Activated naive CD4-positive, alpha-beta T cell treated with anti-CD3 and anti-CD28 coated beads, Interleukin-2, amount 10 ng/mL, durations not matched to agents 7 days and 5 days (primary cell): ENCODE measurements at regions not wholly inside any gene's neighbourhood (a gene's known extent, or its start where the extent isn't known, plus 50 kb on each side); places are given as distances from the start of the nearest gene placed in this dataset.
"Not testable (repeated sequence)": the region's sequence is repeated elsewhere in the genome, so short reads cannot be mapped to it uniquely, and the experiment has no call there.

Experiments
- CTCF ChIA-PET: fragments of 350-600 bp; sonication (Branson Sonifier 250); formaldehyde crosslinking; loops from one replicate; lab custom pipeline; 2021; ENCODE audit warnings: antibody characterized with exemption; lab: Charles Lee
- DNase-seq: peaks from one replicate; pipeline ENCODE4 v3.0.0-alpha.2; 2020
- H3K27ac Mint-ChIP-seq: one replicate; pipeline ENCODE4 v1.8.0; 2021; ENCODE audit warnings: mild to moderate bottlenecking, moderate library complexity, mixed read lengths
- H3K27me3 Mint-ChIP-seq: one replicate; pipeline ENCODE4 v1.8.0; 2021; ENCODE audit warnings: mild to moderate bottlenecking, mixed read lengths
- H3K36me3 Mint-ChIP-seq: one replicate; pipeline ENCODE4 v1.8.0; 2021; ENCODE audit warnings: mixed read lengths
- H3K4me1 Mint-ChIP-seq: one replicate; pipeline ENCODE4 v1.8.0; 2021; ENCODE audit warnings: mixed read lengths
- H3K4me3 Mint-ChIP-seq: one replicate; pipeline ENCODE4 v1.8.0; 2021; ENCODE audit warnings: mild to moderate bottlenecking, moderate library complexity, mixed read lengths
- H3K9me3 Mint-ChIP-seq: one replicate; pipeline ENCODE4 v1.8.0; 2021; ENCODE audit warnings: mixed read lengths

DNA sequence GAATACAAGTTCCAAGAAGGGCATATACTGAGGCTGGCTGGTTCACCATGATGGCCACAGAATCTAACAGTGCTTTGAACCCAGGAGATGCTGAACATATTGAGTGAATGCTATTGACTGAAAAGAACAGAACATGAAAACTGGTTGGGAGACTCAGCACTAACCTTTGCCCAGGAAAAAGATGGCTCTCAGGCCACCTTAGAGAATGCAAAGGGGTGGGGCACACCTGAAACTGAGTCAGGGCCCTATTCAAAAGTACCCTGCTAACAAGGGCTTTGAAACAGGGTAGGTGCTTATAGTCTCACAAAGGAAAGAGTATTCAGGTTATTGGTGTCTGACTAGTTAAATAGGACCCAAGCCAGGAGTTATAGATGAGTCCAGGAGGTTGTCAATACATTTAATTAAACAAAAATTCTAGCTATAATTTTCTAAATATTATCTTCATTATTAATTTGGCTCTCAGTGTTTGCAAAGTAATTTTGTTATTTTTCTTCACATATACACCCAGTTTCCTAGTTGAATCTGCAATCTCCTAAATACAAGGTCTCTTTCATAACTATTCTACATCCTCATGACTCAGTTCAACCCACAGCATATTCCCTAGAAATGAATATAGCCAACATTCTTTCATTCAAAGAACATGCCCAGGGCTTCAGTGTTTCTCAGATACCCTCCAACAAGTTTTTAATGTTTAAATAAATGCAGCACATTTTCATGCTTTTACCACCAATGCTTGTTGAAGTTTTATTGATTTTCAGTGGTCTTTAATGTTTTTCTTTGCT lies 144.2 kb upstream of the RAPGEF2 start:
- Mint-ChIP-seq H3K27ac (no peak overlapping the region), H3K4me3 (no peak overlapping the region), H3K4me1 (no peaks in the 10 kb centered on the region), H3K27me3 (peaks cover 6% of the 10 kb centered on the region), H3K36me3 (no peaks in the 10 kb centered on the region), H3K9me3 (peaks cover 4% of the 10 kb centered on the region)
- CTCF ChIA-PET = interaction anchor here (0.6 kb wide), 1 partner anchor 95 kb away, joined by 3 read pairs; no protein-coding TSS in a partner anchor
- no peak for DNase-seq

DNA sequence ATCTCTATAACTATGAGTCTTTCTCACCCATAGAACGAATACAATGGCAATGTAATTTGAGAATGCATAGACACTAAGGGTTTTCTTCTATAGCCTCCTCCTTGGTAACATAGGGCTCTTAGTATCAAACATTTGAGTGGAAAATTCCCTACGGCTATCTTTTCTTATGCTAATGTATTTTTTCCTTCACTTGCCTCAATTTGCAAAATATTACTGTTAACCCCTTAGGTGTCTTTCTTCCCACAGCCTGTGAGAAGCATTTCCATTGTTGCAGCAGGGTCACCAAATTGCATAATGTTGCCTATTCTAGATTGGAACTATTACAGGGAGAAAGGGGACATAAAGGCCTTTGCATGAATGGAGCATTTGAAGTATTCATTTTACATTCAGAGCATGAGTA lies 140.5 kb upstream of the RAPGEF2 start:
- Mint-ChIP-seq H3K9me3 (no peaks in the 10 kb centered on the region), H3K4me3 (no peak overlapping the region), H3K4me1 (no peaks in the 10 kb centered on the region), H3K27ac (no peak overlapping the region), H3K36me3 (no peaks in the 10 kb centered on the region), H3K27me3 (peaks cover 15% of the 10 kb centered on the region)
- DNase-seq = no peak
- CTCF ChIA-PET = no interaction called here

DNA sequence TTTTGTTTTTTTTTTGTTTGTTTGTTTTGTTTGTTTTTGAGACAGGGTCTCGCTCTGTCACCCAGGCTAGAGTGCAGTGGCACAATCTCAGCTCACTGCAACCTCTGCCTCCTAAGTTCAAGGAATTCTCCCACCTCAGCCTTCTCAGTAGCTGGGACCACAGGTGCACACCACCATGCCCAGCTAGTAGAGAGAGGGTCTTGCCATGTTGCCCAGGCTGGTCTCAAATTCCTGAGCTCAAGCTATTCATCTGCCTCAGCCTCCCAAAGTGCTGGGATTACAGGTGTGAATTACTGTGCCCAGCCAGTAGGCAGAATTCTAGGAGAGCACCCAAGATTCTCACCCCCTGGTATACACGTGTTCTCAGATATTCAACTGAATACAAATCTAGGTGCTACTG lies 139.6 kb upstream of the RAPGEF2 start:
- H3K9me3 Mint-ChIP-seq, DNase-seq, CTCF ChIA-PET: not testable (repeated sequence)

DNA sequence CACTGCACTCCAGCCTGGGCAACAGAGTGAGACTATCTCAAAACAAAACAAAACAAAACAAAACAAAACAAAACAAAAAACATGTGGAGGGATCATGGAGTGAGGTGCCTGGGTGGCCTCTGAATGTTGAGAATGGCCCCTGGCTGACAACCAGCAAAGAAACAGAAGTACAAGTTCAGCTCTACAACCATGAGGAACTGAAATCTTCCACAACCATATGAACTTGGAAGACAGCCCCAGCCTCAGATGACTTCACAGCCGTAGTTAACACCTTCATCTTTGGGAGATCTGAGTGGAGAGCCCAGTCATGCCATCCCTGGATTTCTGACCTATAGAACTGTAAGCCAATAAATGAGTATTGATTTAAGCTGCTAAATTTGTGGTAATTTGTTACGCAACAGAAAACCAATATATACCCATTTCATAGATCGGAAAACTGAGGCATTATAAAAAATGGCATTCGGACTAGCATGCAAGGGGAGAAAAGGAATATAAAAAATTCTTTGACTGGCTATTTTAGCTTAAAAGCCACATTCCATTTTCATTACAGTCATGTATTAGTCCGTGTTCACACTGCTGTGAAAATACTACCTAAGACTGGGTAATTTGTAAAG lies 138.7 kb upstream of the RAPGEF2 start:
- CTCF ChIA-PET = no interaction called here
- Mint-ChIP-seq H3K27ac (no peak overlapping the region), H3K4me3 (no peak overlapping the region), H3K27me3 (peaks cover 15% of the 10 kb centered on the region), H3K9me3 (no peaks in the 10 kb centered on the region), H3K4me1 (no peaks in the 10 kb centered on the region), H3K36me3 (no peaks in the 10 kb centered on the region)
- no peak for DNase-seq

More for the DNA sequence above, 139.6 kb upstream of the RAPGEF2 start:
- not testable (repeated sequence) for H3K4me3 Mint-ChIP-seq, H3K27ac Mint-ChIP-seq, H3K36me3 Mint-ChIP-seq, H3K4me1 Mint-ChIP-seq
- H3K27me3 Mint-ChIP-seq = peaks cover 15% of the 10 kb centered on the region

DNA sequence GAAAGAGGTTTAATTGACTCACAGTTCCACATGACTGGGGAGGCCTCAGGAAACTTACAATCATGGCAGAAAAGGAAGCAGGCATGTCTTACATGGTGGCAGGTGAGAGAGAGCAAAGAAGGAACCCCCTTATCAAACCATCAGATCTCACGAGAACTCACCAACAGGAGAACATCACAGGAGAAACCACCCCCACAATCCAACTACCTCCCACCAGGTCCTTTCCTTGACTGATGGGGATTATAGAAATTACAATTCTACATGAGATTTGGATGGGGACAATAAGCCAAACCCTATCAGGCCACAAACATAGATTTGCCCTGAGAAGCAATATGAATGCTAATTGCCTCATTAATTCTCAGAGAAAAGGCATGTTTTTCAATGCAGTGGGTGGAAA lies 138.2 kb upstream of the RAPGEF2 start:
- CTCF ChIA-PET = no interaction called here
- Mint-ChIP-seq H3K27me3 (peaks cover 15% of the 10 kb centered on the region), H3K4me1 (no peaks in the 10 kb centered on the region), H3K4me3 (no peak overlapping the region), H3K27ac (no peak overlapping the region), H3K9me3 (no peaks in the 10 kb centered on the region), H3K36me3 (no peaks in the 10 kb centered on the region)
- no peak for DNase-seq

DNA sequence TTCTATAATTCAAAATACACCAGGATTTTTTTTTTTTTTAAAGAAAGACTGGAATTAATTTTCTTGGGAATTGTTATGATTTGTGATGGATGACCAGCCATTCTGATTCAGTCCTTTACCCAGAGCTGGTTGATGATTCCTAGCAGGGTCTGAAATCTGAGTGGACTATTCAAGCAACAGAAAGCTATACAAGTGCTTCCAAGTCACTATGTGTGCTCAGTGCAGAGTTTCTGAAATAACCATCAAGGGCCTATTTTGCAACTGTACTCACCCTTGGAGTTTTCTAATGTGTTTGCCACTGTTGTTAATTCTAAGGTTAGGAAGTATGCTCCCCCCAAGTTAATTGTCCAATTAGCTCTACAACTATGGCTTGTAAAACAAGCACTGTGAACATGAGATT lies 137.7 kb upstream of the RAPGEF2 start:
- no peaks in the 10 kb centered on the region for H3K4me1 Mint-ChIP-seq
- no peak for DNase-seq
- H3K27ac Mint-ChIP-seq = no peak overlapping the region
- H3K9me3 Mint-ChIP-seq = no peaks in the 10 kb centered on the region
- peaks cover 15% of the 10 kb centered on the region for H3K27me3 Mint-ChIP-seq
- no peaks in the 10 kb centered on the region for H3K36me3 Mint-ChIP-seq
- H3K4me3 Mint-ChIP-seq = no peak overlapping the region
- CTCF ChIA-PET = no interaction called here

DNA sequence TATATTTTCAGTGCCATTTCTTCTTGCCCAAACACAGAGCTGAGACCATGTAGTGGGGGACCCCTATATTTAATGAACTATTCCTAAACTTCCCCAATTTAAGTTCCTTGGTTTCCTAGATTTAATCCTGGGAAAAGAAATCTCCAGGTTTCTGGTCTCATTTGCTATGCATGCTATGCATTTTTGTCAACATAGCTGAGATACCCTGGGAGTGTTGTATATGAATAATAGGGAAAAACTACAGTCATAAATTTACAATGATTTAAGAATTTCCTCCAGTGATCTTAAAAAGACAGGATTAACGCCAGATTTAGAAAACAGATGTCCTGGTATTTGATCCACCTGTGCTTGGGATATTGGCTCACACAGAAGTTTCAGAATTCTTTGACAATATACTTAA lies 136.8 kb upstream of the RAPGEF2 start:
- CTCF ChIA-PET = no interaction called here
- H3K4me3 Mint-ChIP-seq = no peak overlapping the region
- H3K4me1 Mint-ChIP-seq = no peaks in the 10 kb centered on the region
- no peaks in the 10 kb centered on the region for H3K36me3 Mint-ChIP-seq
- no peak for DNase-seq
- H3K27ac Mint-ChIP-seq = no peak overlapping the region
- H3K9me3 Mint-ChIP-seq = no peaks in the 10 kb centered on the region
- H3K27me3 Mint-ChIP-seq = peaks cover 15% of the 10 kb centered on the region

DNA sequence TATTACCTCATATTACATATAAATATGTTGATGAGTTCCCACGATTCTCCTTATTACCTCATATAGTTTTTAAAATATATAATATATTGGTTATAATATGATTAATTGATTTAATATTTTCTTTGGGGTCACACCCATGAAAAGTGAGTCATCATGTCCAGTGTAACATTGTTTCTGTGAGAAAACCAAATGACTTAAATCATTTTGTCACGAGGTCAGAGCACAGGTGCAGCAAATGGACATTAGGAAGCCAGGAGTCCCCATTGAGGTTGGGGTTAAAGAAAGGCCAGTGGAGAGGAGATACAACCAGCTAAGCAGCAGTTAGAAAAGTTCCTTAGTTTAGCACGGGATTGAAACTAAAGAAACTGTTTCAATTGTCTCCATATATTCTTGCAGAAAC lies 133.9 kb upstream of the RAPGEF2 start:
- no peak overlapping the region for H3K4me3 Mint-ChIP-seq
- no peaks in the 10 kb centered on the region for H3K9me3 Mint-ChIP-seq
- no peaks in the 10 kb centered on the region for H3K4me1 Mint-ChIP-seq
- H3K36me3 Mint-ChIP-seq = no peaks in the 10 kb centered on the region
- CTCF ChIA-PET = no interaction called here
- no peak for DNase-seq
- H3K27me3 Mint-ChIP-seq = peaks cover 6% of the 10 kb centered on the region
- no peak overlapping the region for H3K27ac Mint-ChIP-seq

DNA sequence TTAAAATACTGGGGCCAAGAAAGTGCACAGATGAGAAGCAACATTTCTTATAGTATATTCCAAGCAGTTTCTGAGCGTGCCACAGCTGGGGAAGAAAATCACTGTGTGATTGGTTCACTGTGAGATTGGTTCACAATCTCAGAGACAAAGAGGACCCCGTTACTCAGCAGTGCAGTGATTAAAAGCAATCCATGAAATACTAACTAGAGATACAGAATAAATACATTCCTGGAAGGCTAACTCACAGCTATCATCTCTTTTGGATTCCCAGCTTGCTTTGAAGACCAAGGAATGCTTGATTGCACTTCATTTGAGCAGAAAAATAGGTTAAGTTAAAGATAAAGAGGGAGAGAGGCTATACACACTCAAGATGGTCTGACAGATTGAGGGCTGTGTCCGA lies 132.1 kb upstream of the RAPGEF2 start:
- H3K4me1 Mint-ChIP-seq = no peaks in the 10 kb centered on the region
- no peak overlapping the region for H3K27ac Mint-ChIP-seq
- no peak for DNase-seq
- no peaks in the 10 kb centered on the region for H3K9me3 Mint-ChIP-seq
- H3K36me3 Mint-ChIP-seq = no peaks in the 10 kb centered on the region
- no peaks in the 10 kb centered on the region for H3K27me3 Mint-ChIP-seq
- CTCF ChIA-PET = no interaction called here
- no peak overlapping the region for H3K4me3 Mint-ChIP-seq

DNA sequence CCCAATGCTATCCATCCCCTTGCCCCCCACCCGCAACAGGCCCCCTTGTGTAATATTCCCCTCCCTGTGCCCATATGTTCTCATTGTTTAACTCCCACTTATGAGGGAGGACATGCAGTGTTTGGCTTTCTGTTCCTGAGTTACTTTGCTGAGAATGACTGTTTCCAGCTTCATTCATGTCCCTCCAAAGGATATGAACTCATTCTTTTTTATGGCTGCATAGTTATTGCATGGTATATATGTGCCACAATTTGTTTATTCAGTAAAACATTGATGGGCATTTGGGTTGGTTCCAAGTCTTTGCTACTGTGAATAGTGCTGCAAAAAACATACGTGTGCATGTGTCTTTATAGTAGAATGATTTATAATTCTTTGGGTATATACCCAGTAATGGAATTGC lies 128.4 kb upstream of the RAPGEF2 start:
- not testable (repeated sequence) for H3K4me3 Mint-ChIP-seq, DNase-seq, H3K4me1 Mint-ChIP-seq, H3K36me3 Mint-ChIP-seq, H3K9me3 Mint-ChIP-seq, H3K27ac Mint-ChIP-seq, H3K27me3 Mint-ChIP-seq
- CTCF ChIA-PET = interaction anchor here (0.6 kb wide), 1 partner anchor 838 kb away, joined by 3 read pairs; no protein-coding TSS in a partner anchor

DNA sequence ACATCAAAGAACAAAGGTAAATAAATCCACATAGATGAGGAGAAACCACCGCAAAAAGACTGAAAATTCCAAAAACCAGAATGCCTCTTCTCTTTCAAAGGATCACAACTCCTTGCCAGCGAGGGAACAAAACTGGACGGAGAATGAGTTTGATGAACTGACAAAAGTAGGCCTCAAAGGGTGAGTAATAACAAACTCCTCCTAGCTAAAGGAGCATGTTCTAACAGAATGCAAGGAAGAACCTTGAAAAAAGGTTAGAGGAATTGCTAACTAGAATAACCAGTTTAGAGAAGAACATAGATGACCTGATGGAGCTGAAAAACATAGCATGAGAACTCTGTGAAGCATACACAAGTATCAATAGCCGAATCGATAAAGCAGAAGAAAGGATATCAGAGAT lies 122.2 kb upstream of the RAPGEF2 start:
- H3K4me3 Mint-ChIP-seq, H3K36me3 Mint-ChIP-seq, H3K27me3 Mint-ChIP-seq, H3K4me1 Mint-ChIP-seq, CTCF ChIA-PET, DNase-seq, H3K9me3 Mint-ChIP-seq, H3K27ac Mint-ChIP-seq: not testable (repeated sequence)

DNA sequence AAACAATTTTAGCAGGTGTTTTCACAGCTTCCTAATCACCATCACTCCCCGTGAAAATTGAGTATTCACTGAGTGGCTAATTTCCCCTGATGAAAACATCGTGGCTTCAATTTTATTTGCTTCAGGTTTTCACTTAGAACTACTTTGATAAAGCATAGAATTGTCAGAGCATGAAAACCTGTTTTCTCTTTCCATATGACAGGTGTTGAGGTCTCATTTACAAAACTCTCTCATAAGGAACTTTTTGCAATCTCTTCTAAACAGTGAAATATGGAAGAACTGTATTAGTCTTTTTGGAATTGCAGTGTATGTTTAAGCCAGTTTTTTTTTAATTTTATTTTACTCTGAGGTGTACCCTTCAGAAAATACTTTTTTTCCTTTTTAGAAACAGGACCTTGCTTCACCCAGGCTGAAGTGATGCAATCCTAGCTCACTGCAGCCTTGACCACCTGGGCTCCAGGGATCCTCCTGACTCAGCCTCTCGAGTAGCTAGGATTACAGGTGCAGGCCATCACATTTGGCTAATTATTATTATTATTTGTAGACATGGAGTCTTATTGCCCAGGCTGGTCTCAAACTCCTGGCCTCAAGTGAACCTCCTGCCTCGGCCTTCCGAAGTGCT lies 111.2 kb upstream of the RAPGEF2 start:
- Mint-ChIP-seq H3K4me1 (no peaks in the 10 kb centered on the region), H3K4me3 (no peak overlapping the region), H3K9me3 (no peaks in the 10 kb centered on the region), H3K27ac (no peak overlapping the region), H3K36me3 (no peaks in the 10 kb centered on the region), H3K27me3 (peaks cover 7% of the 10 kb centered on the region)
- CTCF ChIA-PET = interaction anchor here (0.6 kb wide), 1 partner anchor 450 kb away, joined by 4 read pairs; no protein-coding TSS in a partner anchor
- no peak for DNase-seq

DNA sequence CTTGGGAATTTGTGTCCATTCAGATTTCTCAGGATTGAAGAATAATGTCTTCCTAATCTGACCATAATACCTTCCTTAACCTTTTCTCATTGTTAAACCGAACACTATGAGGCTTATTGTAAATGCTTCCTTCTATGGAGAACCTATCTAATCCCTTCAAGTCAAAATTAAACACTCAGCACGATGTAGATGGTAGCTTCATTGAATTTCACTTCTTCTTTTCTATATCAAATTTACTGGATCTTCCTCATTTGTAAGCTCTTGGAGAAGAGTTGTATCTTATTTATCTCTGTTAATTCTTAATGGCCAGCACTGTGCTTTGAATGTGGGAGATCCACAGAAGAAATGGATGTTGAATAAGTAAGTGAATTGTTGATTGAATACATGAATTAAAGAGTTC lies 109.0 kb upstream of the RAPGEF2 start:
- H3K9me3 Mint-ChIP-seq = no peaks in the 10 kb centered on the region
- H3K36me3 Mint-ChIP-seq = no peaks in the 10 kb centered on the region
- peaks cover 11% of the 10 kb centered on the region for H3K27me3 Mint-ChIP-seq
- CTCF ChIA-PET = no interaction called here
- no peak overlapping the region for H3K4me3 Mint-ChIP-seq
- no peak for DNase-seq
- no peaks in the 10 kb centered on the region for H3K4me1 Mint-ChIP-seq
- H3K27ac Mint-ChIP-seq = no peak overlapping the region

DNA sequence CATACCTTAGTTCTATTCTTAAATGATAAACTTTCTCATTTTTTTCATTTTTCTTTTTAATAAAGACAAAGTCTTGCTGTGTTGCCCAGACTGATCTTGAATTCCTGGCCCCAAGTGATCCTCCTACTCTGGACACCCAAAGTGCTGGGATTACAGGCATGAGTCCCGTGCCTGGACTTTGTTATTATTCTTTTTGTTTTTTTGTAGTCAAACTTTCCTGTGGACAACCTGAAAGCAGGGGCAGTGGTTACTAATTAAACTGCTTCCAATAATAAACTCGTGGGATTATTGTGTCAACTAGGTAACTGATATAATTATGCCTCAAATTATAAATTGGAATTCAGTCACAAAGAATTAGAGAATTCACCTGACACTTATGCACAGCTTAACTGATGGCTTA lies 107.8 kb upstream of the RAPGEF2 start:
- CTCF ChIA-PET = no interaction called here
- no peaks in the 10 kb centered on the region for H3K9me3 Mint-ChIP-seq
- no peaks in the 10 kb centered on the region for H3K4me1 Mint-ChIP-seq
- H3K36me3 Mint-ChIP-seq = no peaks in the 10 kb centered on the region
- H3K27ac Mint-ChIP-seq = no peak overlapping the region
- peaks cover 11% of the 10 kb centered on the region for H3K27me3 Mint-ChIP-seq
- DNase-seq = no peak
- no peak overlapping the region for H3K4me3 Mint-ChIP-seq

DNA sequence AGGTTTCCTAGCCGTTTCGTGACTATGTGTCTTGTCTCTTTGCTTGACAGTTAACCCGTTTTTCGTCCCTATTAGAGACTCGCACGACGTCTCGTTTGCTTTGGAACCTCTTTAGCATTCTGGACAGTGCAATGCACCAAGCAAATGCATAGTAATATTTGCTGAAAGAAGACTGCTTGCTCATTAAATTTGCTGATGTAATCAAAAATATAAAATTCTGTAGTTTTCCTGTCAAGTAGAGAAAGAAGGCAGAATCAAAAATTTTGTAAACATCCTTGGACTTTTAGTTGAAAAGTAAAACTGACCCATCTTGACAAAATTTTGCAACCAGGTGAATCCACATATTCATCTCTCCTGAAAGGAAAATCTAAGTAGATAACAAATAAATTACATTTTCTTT lies 106.9 kb upstream of the RAPGEF2 start:
- Mint-ChIP-seq H3K4me1 (no peaks in the 10 kb centered on the region), H3K36me3 (no peaks in the 10 kb centered on the region), H3K4me3 (no peak overlapping the region), H3K9me3 (no peaks in the 10 kb centered on the region), H3K27me3 (peaks cover 14% of the 10 kb centered on the region), H3K27ac (no peak overlapping the region)
- CTCF ChIA-PET = no interaction called here
- DNase-seq = no peak
